ENCODE measurements at regions not wholly inside any gene's neighbourhood (a gene's known extent, or its start where the extent isn't known, plus 50 kb on each side); places are given as distances from the start of the nearest gene placed in this dataset.

GRCh38 chr4:123638834-123639233 is 242.2 kb downstream of the SPRY1 start:
- no peak overlapping the region for H3K4me2 ChIP-seq (ENCODE audit: control insufficient read depth, extremely low read depth, insufficient read depth, low read depth, low read length)
- no peak overlapping the region for H3K9ac ChIP-seq (ENCODE audit: control insufficient read depth, extremely low read depth, insufficient read depth, low read length)
- no peaks in the 10 kb centered on the region for H3K36me3 ChIP-seq (ENCODE audit: control insufficient read depth in 2 of 2, extremely low read depth in 1 of 2, insufficient read depth in 2 of 2, low read length in 2 of 2)
- H3K79me2 ChIP-seq (ENCODE audit: control insufficient read depth, insufficient read depth, low read length), result no peaks in the 10 kb centered on the region
- dilution Hi-C loops (cut with MboI; ENCODE audit: extremely low pct_ligation_motif_present, low sequenced_read_pairs), result no loop called here
- H4K20me1 ChIP-seq (ENCODE audit: control insufficient read depth, extremely low read depth, insufficient read depth, low read length), result no peaks in the 10 kb centered on the region
- TF ChIP-seq CTCF (optimal IDR thresholded peaks at IDR 0.05 in 1 of 3, IDR thresholded peaks at IDR 0.05 in 1 of 3, conservative IDR thresholded peaks at IDR 0.05 in 1 of 3; ENCODE audit: extremely low read depth in 1 of 3, insufficient read depth in 2 of 3, low read length in 3 of 3), result no peak
- TF ChIP-seq EZH2 (IDR thresholded peaks at IDR 0.05; ENCODE audit: low read length), result no peak
- peaks cover 2% of the 10 kb centered on the region for H3K9me3 ChIP-seq (ENCODE audit: control insufficient read depth, low read depth, low read length)
- no peaks in the 10 kb centered on the region for H3K27me3 ChIP-seq (ENCODE audit: control insufficient read depth, extremely low read depth, insufficient read depth, low read length)
- H3K4me1 ChIP-seq (ENCODE audit: control insufficient read depth, extremely low read depth, insufficient read depth, low read length), result peaks cover 2% of the 10 kb centered on the region
- no peak overlapping the region for H3K4me3 ChIP-seq (ENCODE audit: control insufficient read depth in 2 of 3, extremely low read depth in 1 of 3, insufficient read depth in 2 of 3, low read depth in 1 of 3, low read length in 3 of 3)
- no peaks in the 10 kb centered on the region for H3K9me1 ChIP-seq (ENCODE audit: control insufficient read depth, extremely low read depth, insufficient read depth, low read length)
- no peak overlapping the region for H2AFZ ChIP-seq (ENCODE audit: control insufficient read depth, low read length)
- no peak for FAIRE-seq
- no peak overlapping the region for H3K27ac ChIP-seq (ENCODE audit: control insufficient read depth, insufficient read depth, low read length)
- DNase-seq (ENCODE audit: low read depth, low spot score), result no peak

GRCh38 chr4:123640271-123640670 is 243.7 kb downstream of the SPRY1 start:
- Histone ChIP-seq H4K20me1 (ENCODE audit: control insufficient read depth, extremely low read depth, insufficient read depth, low read length) (no peaks in the 10 kb centered on the region), H3K36me3 (ENCODE audit: control insufficient read depth in 2 of 2, extremely low read depth in 1 of 2, insufficient read depth in 2 of 2, low read length in 2 of 2) (no peaks in the 10 kb centered on the region), H3K27ac (ENCODE audit: control insufficient read depth, insufficient read depth, low read length) (peak overlapping the region; percentile 78), H3K9me1 (ENCODE audit: control insufficient read depth, extremely low read depth, insufficient read depth, low read length) (no peaks in the 10 kb centered on the region), H3K27me3 (ENCODE audit: control insufficient read depth, extremely low read depth, insufficient read depth, low read length) (no peaks in the 10 kb centered on the region), H3K79me2 (ENCODE audit: control insufficient read depth, insufficient read depth, low read length) (no peaks in the 10 kb centered on the region), H3K4me1 (ENCODE audit: control insufficient read depth, extremely low read depth, insufficient read depth, low read length) (peaks cover 2% of the 10 kb centered on the region), H3K9me3 (ENCODE audit: control insufficient read depth, low read depth, low read length) (peaks cover 2% of the 10 kb centered on the region), H3K9ac (ENCODE audit: control insufficient read depth, extremely low read depth, insufficient read depth, low read length) (no peak overlapping the region), H3K4me3 (ENCODE audit: control insufficient read depth in 2 of 3, extremely low read depth in 1 of 3, insufficient read depth in 2 of 3, low read depth in 1 of 3, low read length in 3 of 3) (no peak overlapping the region), H3K4me2 (ENCODE audit: control insufficient read depth, extremely low read depth, insufficient read depth, low read depth, low read length) (no peak overlapping the region), H2AFZ (ENCODE audit: control insufficient read depth, low read length) (no peak overlapping the region)
- DNase-seq (ENCODE audit: low read depth, low spot score) (peak; percentile 17), FAIRE-seq (peak; percentile 61)
- TF ChIP-seq EZH2 (IDR thresholded peaks at IDR 0.05; ENCODE audit: low read length), result no peak
- no peak for TF ChIP-seq CTCF (optimal IDR thresholded peaks at IDR 0.05 in 1 of 3, IDR thresholded peaks at IDR 0.05 in 1 of 3, conservative IDR thresholded peaks at IDR 0.05 in 1 of 3; ENCODE audit: extremely low read depth in 1 of 3, insufficient read depth in 2 of 3, low read length in 3 of 3)
- dilution Hi-C loops (cut with MboI; ENCODE audit: extremely low pct_ligation_motif_present, low sequenced_read_pairs), result no loop called here
